ENCODE measurements at regions not wholly inside any gene's neighbourhood (a gene's known extent, or its start where the extent isn't known, plus 50 kb on each side); places are given as distances from the start of the nearest gene placed in this dataset.

DNA sequence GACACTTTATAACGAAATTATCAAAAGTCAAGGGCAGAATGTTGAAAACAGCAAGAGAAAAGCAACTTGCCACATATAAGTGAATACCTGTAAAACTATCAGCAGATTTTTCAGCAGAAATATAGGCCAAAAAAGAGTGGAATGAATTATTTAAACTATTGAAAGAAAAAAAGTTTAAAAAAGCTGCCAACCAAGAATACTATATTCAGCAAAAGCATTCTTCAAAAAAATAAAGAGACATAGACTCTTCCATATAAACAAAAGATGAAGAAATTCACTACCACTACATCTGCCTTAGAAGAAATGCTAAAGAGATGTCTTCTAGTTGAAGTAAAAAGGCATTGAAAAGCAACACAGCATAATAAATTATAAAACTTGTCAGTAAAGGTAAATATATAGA is 80.6 kb upstream of the CPNE8 start:
- TF ChIP-seq POLR2A (IDR thresholded peaks at IDR 0.05; ENCODE audit: low read depth, low read length) = no peak
- no peak for TF ChIP-seq TAF1 (IDR thresholded peaks at IDR 0.05; ENCODE audit: borderline replicate concordance, low read depth, low read length)
- no peak for TF ChIP-seq POLR2AphosphoS5 (IDR thresholded peaks at IDR 0.05; ENCODE audit: low read depth, low read length)
